Activated naive CD4-positive, alpha-beta T cell treated with anti-CD3 and anti-CD28 coated beads, Interleukin-2, amount 50 U/mL, for 24 hours (primary cell): ENCODE measurements at regions not wholly inside any gene's neighbourhood (a gene's known extent, or its start where the extent isn't known, plus 50 kb on each side); places are given as distances from the start of the nearest gene placed in this dataset.
"Not testable (repeated sequence)": the region's sequence is repeated elsewhere in the genome, so short reads cannot be mapped to it uniquely, and the experiment has no call there.

Source experiments
- H3K27ac Mint-ChIP-seq: one replicate; pipeline ENCODE4 v1.8.0; 2021; ENCODE audit warnings: mild to moderate bottlenecking, mixed read lengths
- H3K27me3 Mint-ChIP-seq: one replicate; pipeline ENCODE4 v1.8.0; 2021; ENCODE audit warnings: mixed read lengths
- H3K36me3 Mint-ChIP-seq: one replicate; pipeline ENCODE4 v1.8.0; 2021; ENCODE audit warnings: mixed read lengths
- H3K4me1 Mint-ChIP-seq: one replicate; pipeline ENCODE4 v1.8.0; 2021; ENCODE audit warnings: mixed read lengths
- H3K4me3 Mint-ChIP-seq: one replicate; pipeline ENCODE4 v1.8.0; 2021; ENCODE audit warnings: mild to moderate bottlenecking, mixed read lengths
- H3K9me3 Mint-ChIP-seq: one replicate; pipeline ENCODE4 v1.8.0; 2021; ENCODE audit warnings: mixed read lengths

- H3K27me3 Mint-ChIP-seq, H3K4me3 Mint-ChIP-seq, H3K27ac Mint-ChIP-seq, H3K4me1 Mint-ChIP-seq, H3K36me3 Mint-ChIP-seq, H3K9me3 Mint-ChIP-seq: not testable (repeated sequence)
Measured at GRCh38 chr15:20277451-20277850, 264.1 kb downstream of the GOLGA6L6 start.

- H3K4me1 Mint-ChIP-seq, H3K9me3 Mint-ChIP-seq, H3K4me3 Mint-ChIP-seq, H3K27ac Mint-ChIP-seq, H3K27me3 Mint-ChIP-seq, H3K36me3 Mint-ChIP-seq: not testable (repeated sequence)
Measured at GRCh38 chr15:20276312-20277114, 265.1 kb downstream of the GOLGA6L6 start.

GRCh38 chr15:20275373-20275967 is 266.1 kb downstream of the GOLGA6L6 start:
- not testable (repeated sequence) for H3K4me3 Mint-ChIP-seq, H3K9me3 Mint-ChIP-seq, H3K36me3 Mint-ChIP-seq, H3K4me1 Mint-ChIP-seq, H3K27me3 Mint-ChIP-seq, H3K27ac Mint-ChIP-seq

GRCh38 chr15:20272422-20273184 is 269.0 kb downstream of the GOLGA6L6 start:
- H3K9me3 Mint-ChIP-seq = no peaks in the 10 kb centered on the region
- no peaks in the 10 kb centered on the region for H3K27me3 Mint-ChIP-seq
- H3K27ac Mint-ChIP-seq = no peak overlapping the region
- H3K4me3 Mint-ChIP-seq = no peak overlapping the region
- H3K4me1 Mint-ChIP-seq = no peaks in the 10 kb centered on the region
- H3K36me3 Mint-ChIP-seq = no peaks in the 10 kb centered on the region

- no peaks in the 10 kb centered on the region for H3K27me3 Mint-ChIP-seq
- no peaks in the 10 kb centered on the region for H3K36me3 Mint-ChIP-seq
- H3K27ac Mint-ChIP-seq = no peak overlapping the region
- no peaks in the 10 kb centered on the region for H3K9me3 Mint-ChIP-seq
- H3K4me1 Mint-ChIP-seq = no peaks in the 10 kb centered on the region
- no peak overlapping the region for H3K4me3 Mint-ChIP-seq
Measured at GRCh38 chr15:20271647-20272046, 270.0 kb downstream of the GOLGA6L6 start.

GRCh38 chr15:20269956-20270355 is 271.6 kb downstream of the GOLGA6L6 start:
- H3K4me1 Mint-ChIP-seq, H3K36me3 Mint-ChIP-seq, H3K9me3 Mint-ChIP-seq, H3K4me3 Mint-ChIP-seq, H3K27ac Mint-ChIP-seq, H3K27me3 Mint-ChIP-seq: not testable (repeated sequence)

- not testable (repeated sequence) for H3K4me1 Mint-ChIP-seq, H3K9me3 Mint-ChIP-seq, H3K4me3 Mint-ChIP-seq, H3K36me3 Mint-ChIP-seq, H3K27me3 Mint-ChIP-seq, H3K27ac Mint-ChIP-seq
Measured at GRCh38 chr15:20267996-20268395, 273.6 kb downstream of the GOLGA6L6 start.

- H3K27ac Mint-ChIP-seq, H3K4me1 Mint-ChIP-seq, H3K4me3 Mint-ChIP-seq, H3K27me3 Mint-ChIP-seq, H3K36me3 Mint-ChIP-seq, H3K9me3 Mint-ChIP-seq: not testable (repeated sequence)
Measured at GRCh38 chr15:20267051-20267730, 274.4 kb downstream of the GOLGA6L6 start.

GRCh38 chr15:20265710-20266109 is 275.9 kb downstream of the GOLGA6L6 start:
- H3K27ac Mint-ChIP-seq, H3K4me1 Mint-ChIP-seq, H3K36me3 Mint-ChIP-seq, H3K27me3 Mint-ChIP-seq, H3K9me3 Mint-ChIP-seq, H3K4me3 Mint-ChIP-seq: not testable (repeated sequence)

GRCh38 chr15:20261321-20262280 is 280.0 kb downstream of the GOLGA6L6 start:
- H3K36me3 Mint-ChIP-seq, H3K9me3 Mint-ChIP-seq, H3K27me3 Mint-ChIP-seq, H3K4me1 Mint-ChIP-seq, H3K4me3 Mint-ChIP-seq, H3K27ac Mint-ChIP-seq: not testable (repeated sequence)

GRCh38 chr15:20260650-20261049 is 280.9 kb downstream of the GOLGA6L6 start:
- not testable (repeated sequence) for H3K4me1 Mint-ChIP-seq, H3K27ac Mint-ChIP-seq, H3K27me3 Mint-ChIP-seq, H3K4me3 Mint-ChIP-seq, H3K36me3 Mint-ChIP-seq, H3K9me3 Mint-ChIP-seq

- not testable (repeated sequence) for H3K4me1 Mint-ChIP-seq, H3K4me3 Mint-ChIP-seq, H3K27ac Mint-ChIP-seq, H3K36me3 Mint-ChIP-seq, H3K27me3 Mint-ChIP-seq, H3K9me3 Mint-ChIP-seq
Measured at GRCh38 chr15:20259559-20260190, 281.9 kb downstream of the GOLGA6L6 start.

- H3K9me3 Mint-ChIP-seq, H3K27me3 Mint-ChIP-seq, H3K4me1 Mint-ChIP-seq, H3K4me3 Mint-ChIP-seq, H3K36me3 Mint-ChIP-seq, H3K27ac Mint-ChIP-seq: not testable (repeated sequence)
Measured at GRCh38 chr15:20256394-20256793, 285.2 kb downstream of the GOLGA6L6 start.

GRCh38 chr15:20255641-20256040 is 286.0 kb downstream of the GOLGA6L6 start:
- H3K9me3 Mint-ChIP-seq, H3K4me1 Mint-ChIP-seq, H3K27ac Mint-ChIP-seq, H3K36me3 Mint-ChIP-seq, H3K4me3 Mint-ChIP-seq, H3K27me3 Mint-ChIP-seq: not testable (repeated sequence)
